ENCODE measurements at regions not wholly inside any gene's neighbourhood (a gene's known extent, or its start where the extent isn't known, plus 50 kb on each side); places are given as distances from the start of the nearest gene placed in this dataset.

DNA sequence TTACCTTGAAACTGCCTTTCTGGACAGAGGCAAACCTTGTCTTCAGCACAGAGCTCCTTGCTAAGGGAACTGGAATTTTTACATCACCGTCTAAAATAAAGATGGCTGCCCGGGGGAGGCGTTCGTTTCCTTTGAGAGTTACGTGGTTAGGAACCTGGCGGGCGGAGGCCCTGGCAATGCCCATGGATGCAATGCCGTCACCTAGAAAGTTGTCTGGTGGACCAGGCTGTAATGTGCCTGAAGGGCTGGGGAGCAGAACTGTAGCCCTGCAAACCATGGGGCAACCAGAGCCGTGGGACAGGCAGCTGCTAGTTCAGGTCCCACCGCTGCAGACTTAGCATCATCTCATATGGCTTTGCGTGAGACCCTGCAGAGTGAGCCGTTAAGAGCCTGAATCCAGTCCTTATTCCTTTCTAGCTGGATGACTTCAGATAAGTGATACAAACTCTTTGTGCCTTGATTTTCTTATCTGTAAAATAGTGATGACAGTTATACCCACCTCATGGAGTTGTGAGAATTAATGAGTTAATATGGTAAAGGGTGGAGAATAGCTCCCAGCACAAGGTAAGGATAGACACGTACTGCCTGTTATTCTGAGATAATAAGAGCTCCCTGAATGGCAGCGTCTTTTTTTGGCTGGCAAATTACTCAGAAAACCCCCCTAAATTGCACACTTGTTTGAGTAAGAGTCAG, 219.7 kb downstream of the EMX2 start:
- TF ChIP-seq CTCF (IDR thresholded peaks at IDR 0.05; ENCODE audit: borderline replicate concordance, extremely low read depth, low read length, poor library complexity, severe bottlenecking) (no peak), EZH2 (IDR thresholded peaks at IDR 0.05; ENCODE audit: borderline replicate concordance, low read depth, low read length, severe bottlenecking) (no peak)
